GM19240 (cell line): ENCODE measurements at regions not wholly inside any gene's neighbourhood (a gene's known extent, or its start where the extent isn't known, plus 50 kb on each side); places are given as distances from the start of the nearest gene placed in this dataset.
"Not testable (repeated sequence)": the region's sequence is repeated elsewhere in the genome, so short reads cannot be mapped to it uniquely, and the experiment has no call there.

Source experiments
- DNase-seq: peaks from one replicate; pipeline ENCODE4 v3.0.0; 2011; ENCODE audit warnings: low spot score; ENCODE audit not compliant: insufficient read length

DNA sequence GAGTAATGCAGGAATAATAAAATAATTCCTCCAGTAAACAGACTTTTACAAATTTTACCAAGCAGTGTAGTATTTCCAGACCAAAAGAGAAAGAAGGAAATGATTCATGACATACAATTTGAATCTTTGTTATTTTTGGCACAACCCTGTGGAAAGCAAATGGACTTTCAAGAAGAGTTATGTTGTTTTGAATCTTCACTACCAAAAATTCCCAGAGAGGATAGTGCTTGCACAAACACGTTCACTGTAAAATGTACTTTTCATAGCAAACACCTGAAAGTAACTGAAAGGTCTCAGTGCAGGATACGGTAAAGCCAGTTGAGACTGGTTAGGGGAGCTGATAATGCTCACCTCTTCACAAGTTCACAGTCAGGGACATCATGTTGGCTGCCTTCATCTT lies 107.1 kb downstream of the USP22 start:
- no peak for DNase-seq

DNA sequence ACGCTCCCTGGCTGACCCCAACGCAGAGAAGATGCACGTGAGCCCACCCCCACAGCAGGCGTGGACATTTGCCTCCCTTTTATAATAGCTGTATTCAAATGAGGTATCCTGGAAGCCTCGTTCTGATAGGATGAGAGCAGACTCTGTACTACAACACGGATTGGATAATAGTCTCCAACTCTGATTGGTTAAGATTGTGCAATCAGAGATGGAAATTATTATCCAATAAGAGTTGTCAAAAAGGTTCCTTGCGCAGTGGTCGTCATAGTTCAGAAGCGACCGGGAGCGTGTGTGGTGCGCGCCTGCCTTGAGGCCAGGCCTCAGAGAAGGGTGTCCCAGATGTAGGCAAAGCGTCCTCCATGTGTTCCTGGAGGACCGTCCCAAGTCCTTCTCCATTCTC lies 104.6 kb downstream of the USP22 start:
- DNase-seq, result no peak

GRCh38 chr17:20938988-20939615 lies 103.7 kb downstream of the USP22 start:
- DNase-seq, result no peak

- no peak for DNase-seq
Observed at GRCh38 chr17:20941872-20942271, 100.9 kb downstream of the USP22 start.

DNA sequence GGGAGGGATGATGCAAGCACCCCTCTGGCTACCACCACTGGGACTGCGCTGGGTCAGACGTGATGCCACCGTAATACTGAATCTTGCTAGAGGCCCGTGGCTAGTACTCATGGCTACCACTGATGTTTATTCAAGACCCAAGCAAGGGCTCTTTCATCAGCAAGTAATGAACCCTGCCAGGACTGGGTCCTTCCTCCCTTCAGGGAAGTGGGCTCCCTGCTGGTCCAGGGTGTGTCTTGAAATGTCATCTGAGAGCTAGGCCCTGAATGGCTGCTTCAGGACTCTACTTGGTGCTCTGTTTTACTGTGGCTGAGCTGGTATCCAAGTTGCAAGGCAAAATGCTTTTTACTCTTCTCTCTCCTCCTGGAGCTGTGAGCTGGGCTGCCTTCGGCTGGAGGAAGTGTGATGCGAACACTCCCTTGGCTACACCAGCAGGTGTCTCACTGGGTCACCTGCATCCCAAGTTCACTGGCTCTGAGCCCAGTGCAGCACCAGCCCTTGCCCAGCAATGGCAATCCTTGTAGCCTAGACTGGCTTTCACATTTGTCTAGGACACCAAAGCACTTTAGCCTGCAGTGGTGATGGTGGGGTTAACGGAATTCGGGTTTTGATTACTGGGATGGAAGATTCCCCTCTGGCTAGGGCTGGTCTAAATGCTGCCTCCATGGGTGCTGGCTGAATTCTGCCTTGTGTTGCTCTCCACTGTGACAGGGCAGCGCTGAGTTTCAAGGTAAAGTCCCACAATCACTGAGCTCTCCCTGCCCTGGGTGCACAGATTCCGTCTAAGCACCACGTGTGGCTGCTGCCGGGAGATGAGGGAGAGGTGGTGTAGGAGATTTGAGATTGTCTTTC lies 98.6 kb downstream of the USP22 start:
- DNase-seq, result no peak

GRCh38 chr17:20947708-20948107 lies 95.1 kb downstream of the USP22 start:
- DNase-seq, result not testable (repeated sequence)

GRCh38 chr17:20948984-20949777 lies 93.6 kb downstream of the USP22 start:
- no peak for DNase-seq
